Caco-2 (cell line): ENCODE measurements at regions not wholly inside any gene's neighbourhood (a gene's known extent, or its start where the extent isn't known, plus 50 kb on each side); places are given as distances from the start of the nearest gene placed in this dataset.

ENCODE experiments used
- BruUV-seq: library from RNA; stranded (reverse); fragments of 400-500 nt; replicated peaks from 2 replicates; lab custom pipeline; 2021; lab: Mats Ljungman, UMichigan
- CTCF ChIA-PET: fragments of 300-600 bp; sonication (Branson Sonifier 250); formaldehyde crosslinking; loops from one replicate; lab custom pipeline; 2022; ENCODE audit warnings: antibody characterized with exemption; lab: Charles Lee
- POLR2A ChIA-PET: fragments of 300-600 bp; sonication (Branson Sonifier 250); formaldehyde crosslinking; loops from one replicate; lab custom pipeline; 2022; ENCODE audit warnings: antibody characterized with exemption; lab: Charles Lee
- DNase-seq, 2 experiments: peaks; one replicate each; pipeline versions ENCODE4 v3.0.0 to v3.0.0-alpha.2; 2020 to 2022
- H3K27me3 ChIP-seq: replicated peaks from 2 replicates; pipeline ENCODE4 v1.6.0; 2011; ENCODE audit warnings: low read length; ENCODE audit not compliant: control insufficient read depth, insufficient read depth
- H3K36me3 ChIP-seq: 2 replicates; pipeline ENCODE4 v1.5.1; 2011; ENCODE audit warnings: low read length; ENCODE audit not compliant: control insufficient read depth, insufficient read depth
- H3K4me1 ChIP-seq: fragments of 250-450 bp; sonication (Bioruptor Pico); 2 replicates; pipeline ENCODE4 v1.5.1; 2020; ENCODE audit warnings: mild to moderate bottlenecking
- H3K4me3 ChIP-seq: 2 replicates; pipeline ENCODE4 v1.5.1; 2011; ENCODE audit warnings: low read depth, mild to moderate bottlenecking, control low read depth, low read length
- H3K9me3 ChIP-seq: fragments of 250-450 bp; sonication (Bioruptor Pico); 2 replicates; pipeline ENCODE4 v1.5.1; 2020; ENCODE audit warnings: mild to moderate bottlenecking, moderate library complexity
- H3K27ac Mint-ChIP-seq: one replicate; pipeline ENCODE4 v1.8.0; 2022; ENCODE audit warnings: mixed read lengths; ENCODE audit not compliant: unreplicated experiment
- H3K27me3 Mint-ChIP-seq: one replicate; pipeline ENCODE4 v1.8.0; 2022; ENCODE audit warnings: mixed read lengths; ENCODE audit not compliant: insufficient read depth, unreplicated experiment
- H3K36me3 Mint-ChIP-seq: one replicate; pipeline ENCODE4 v1.8.0; 2022; ENCODE audit warnings: mild to moderate bottlenecking, mixed read lengths; ENCODE audit not compliant: insufficient read depth, unreplicated experiment
- H3K4me1 Mint-ChIP-seq: one replicate; pipeline ENCODE4 v1.8.0; 2022; ENCODE audit warnings: low read depth, mixed read lengths; ENCODE audit not compliant: unreplicated experiment
- H3K4me3 Mint-ChIP-seq: one replicate; pipeline ENCODE4 v1.8.0; 2022; ENCODE audit warnings: mild to moderate bottlenecking, moderate library complexity, mixed read lengths; ENCODE audit not compliant: unreplicated experiment
- H3K9me3 Mint-ChIP-seq: one replicate; pipeline ENCODE4 v1.8.0; 2022; ENCODE audit warnings: mixed read lengths; ENCODE audit not compliant: unreplicated experiment
- intact Hi-C: fragments of 100-400 bp; cut with micrococcal nuclease; formaldehyde crosslinking; loops from one replicate; pipeline ENCODE4 v1.10.0; 2022; ENCODE audit not compliant: unreplicated experiment
- TF ChIP-seq, protein P1 (sequence below), 2 experiments: fragments of 200-600 bp in 1 of 2; IDR thresholded peaks; 1 replicate in 1 of 2; 2 replicates in 1 of 2; pipeline versions ENCODE4 v1.5.1 to v1.8.0; 2011 to 2022; ENCODE audit warnings: antibody characterized with exemption in 1 of 2, control low read depth in 1 of 2, inconsistent platforms in 1 of 2, low read depth in 1 of 2, low read length in 1 of 2, mild to moderate bottlenecking in 1 of 2, moderate library complexity in 1 of 2; ENCODE audit not compliant: insufficient read depth in 1 of 2, severe bottlenecking in 1 of 2, unreplicated experiment in 1 of 2

GRCh38 chr10:20492447-20492846 lies 404.7 kb downstream of the NEBL start:
- Mint-ChIP-seq H3K27me3 (no peaks in the 10 kb centered on the region), H3K4me1 (peaks cover 6% of the 10 kb centered on the region), H3K27ac (no peak overlapping the region), H3K36me3 (no peaks in the 10 kb centered on the region), H3K4me3 (no peak overlapping the region), H3K9me3 (peaks cover 14% of the 10 kb centered on the region)
- TF ChIP-seq, protein P1, sequence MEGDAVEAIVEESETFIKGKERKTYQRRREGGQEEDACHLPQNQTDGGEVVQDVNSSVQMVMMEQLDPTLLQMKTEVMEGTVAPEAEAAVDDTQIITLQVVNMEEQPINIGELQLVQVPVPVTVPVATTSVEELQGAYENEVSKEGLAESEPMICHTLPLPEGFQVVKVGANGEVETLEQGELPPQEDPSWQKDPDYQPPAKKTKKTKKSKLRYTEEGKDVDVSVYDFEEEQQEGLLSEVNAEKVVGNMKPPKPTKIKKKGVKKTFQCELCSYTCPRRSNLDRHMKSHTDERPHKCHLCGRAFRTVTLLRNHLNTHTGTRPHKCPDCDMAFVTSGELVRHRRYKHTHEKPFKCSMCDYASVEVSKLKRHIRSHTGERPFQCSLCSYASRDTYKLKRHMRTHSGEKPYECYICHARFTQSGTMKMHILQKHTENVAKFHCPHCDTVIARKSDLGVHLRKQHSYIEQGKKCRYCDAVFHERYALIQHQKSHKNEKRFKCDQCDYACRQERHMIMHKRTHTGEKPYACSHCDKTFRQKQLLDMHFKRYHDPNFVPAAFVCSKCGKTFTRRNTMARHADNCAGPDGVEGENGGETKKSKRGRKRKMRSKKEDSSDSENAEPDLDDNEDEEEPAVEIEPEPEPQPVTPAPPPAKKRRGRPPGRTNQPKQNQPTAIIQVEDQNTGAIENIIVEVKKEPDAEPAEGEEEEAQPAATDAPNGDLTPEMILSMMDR (IDR thresholded peaks at IDR 0.05; ENCODE audit: insufficient read depth in 1 of 2, low read depth in 1 of 2, low read length in 1 of 2, severe bottlenecking in 1 of 2, unreplicated experiment in 1 of 2), result peak; percentile 26 to 50
- H3K4me3 ChIP-seq, result no peak overlapping the region
- no peaks in the 10 kb centered on the region for H3K36me3 ChIP-seq
- peaks cover 4% of the 10 kb centered on the region; the same call in 1 of the 2 replicates for H3K9me3 ChIP-seq
- CTCF ChIA-PET, result no interaction called here
- peak; percentile 45 to 53 for DNase-seq
- BruUV-seq, result no TSS peak
- H3K4me1 ChIP-seq, result no peaks in the 10 kb centered on the region
- H3K27me3 ChIP-seq, result no peaks in the 10 kb centered on the region
- POLR2A ChIA-PET, result no interaction called here
- intact Hi-C loops, result loop anchor here (1.0 kb wide), 1 partner anchor 132 kb away; no protein-coding TSS in a partner anchor

- ChIA-PET POLR2A (no interaction called here), CTCF (no interaction called here)
- peaks cover 14% of the 10 kb centered on the region for H3K9me3 Mint-ChIP-seq
- no peak for DNase-seq
- H3K4me3 Mint-ChIP-seq, result no peak overlapping the region
- no peak overlapping the region for H3K27ac Mint-ChIP-seq
- TF ChIP-seq, protein P1 (IDR thresholded peaks at IDR 0.05; ENCODE audit: insufficient read depth in 1 of 2, low read depth in 1 of 2, low read length in 1 of 2, severe bottlenecking in 1 of 2, unreplicated experiment in 1 of 2), result no peak
- H3K27me3 Mint-ChIP-seq, result peaks cover 2% of the 10 kb centered on the region
- intact Hi-C loops, result no loop called here
- no peaks in the 10 kb centered on the region for H3K36me3 ChIP-seq
- H3K36me3 Mint-ChIP-seq, result no peaks in the 10 kb centered on the region
- H3K9me3 ChIP-seq, result peaks cover 4% of the 10 kb centered on the region; the same call in 1 of the 2 replicates
- BruUV-seq, result no TSS peak
- H3K27me3 ChIP-seq, result no peaks in the 10 kb centered on the region
- H3K4me3 ChIP-seq, result no peak overlapping the region
- H3K4me1 Mint-ChIP-seq, result peaks cover 6% of the 10 kb centered on the region
- no peaks in the 10 kb centered on the region for H3K4me1 ChIP-seq
These were observed 407.1 kb downstream of the NEBL start for GRCh38 chr10:20489961-20490360.

- intact Hi-C loops, result no loop called here
- BruUV-seq, result no TSS peak
- TF ChIP-seq, protein P1 (IDR thresholded peaks at IDR 0.05; ENCODE audit: insufficient read depth in 1 of 2, low read depth in 1 of 2, low read length in 1 of 2, severe bottlenecking in 1 of 2, unreplicated experiment in 1 of 2), result no peak
- H3K27ac Mint-ChIP-seq, result no peak overlapping the region
- no peaks in the 10 kb centered on the region for H3K9me3 ChIP-seq
- CTCF ChIA-PET, result no interaction called here
- H3K36me3 ChIP-seq, result no peaks in the 10 kb centered on the region
- H3K36me3 Mint-ChIP-seq, result no peaks in the 10 kb centered on the region
- H3K27me3 ChIP-seq, result no peaks in the 10 kb centered on the region
- peaks cover 4% of the 10 kb centered on the region for H3K9me3 Mint-ChIP-seq
- no peak overlapping the region for H3K4me3 Mint-ChIP-seq
- H3K4me3 ChIP-seq, result no peak overlapping the region
- POLR2A ChIA-PET, result no interaction called here
- no peaks in the 10 kb centered on the region for H3K4me1 ChIP-seq
- H3K4me1 Mint-ChIP-seq, result no peaks in the 10 kb centered on the region
- peaks cover 2% of the 10 kb centered on the region for H3K27me3 Mint-ChIP-seq
- DNase-seq, result no peak
These were observed 410.3 kb downstream of the NEBL start for GRCh38 chr10:20486791-20487190.
